ENCODE measurements at regions not wholly inside any gene's neighbourhood (a gene's known extent, or its start where the extent isn't known, plus 50 kb on each side); places are given as distances from the start of the nearest gene placed in this dataset.

- DNase-seq, result no peak
Measured at GRCh38 chr1:58919226-58919958, 135.5 kb upstream of the JUN start.

DNA sequence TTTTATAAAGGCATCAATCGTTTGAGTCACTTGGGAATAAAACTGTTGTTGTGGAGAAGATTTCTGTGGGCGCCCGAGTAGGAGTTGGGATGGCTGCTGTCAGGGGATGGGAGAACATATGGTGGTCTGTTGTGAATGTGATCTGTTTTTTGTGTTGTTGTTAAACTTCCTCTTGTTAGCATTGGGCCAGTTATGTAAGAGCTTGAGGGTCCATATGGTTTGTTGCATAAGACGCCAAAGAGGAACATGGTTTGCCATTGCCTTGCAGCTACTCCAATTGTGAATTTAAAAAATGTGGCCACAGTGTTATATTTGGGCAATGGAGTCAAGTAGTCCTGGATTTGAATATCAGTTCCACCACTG, 136.1 kb upstream of the JUN start:
- no peak for DNase-seq

DNA sequence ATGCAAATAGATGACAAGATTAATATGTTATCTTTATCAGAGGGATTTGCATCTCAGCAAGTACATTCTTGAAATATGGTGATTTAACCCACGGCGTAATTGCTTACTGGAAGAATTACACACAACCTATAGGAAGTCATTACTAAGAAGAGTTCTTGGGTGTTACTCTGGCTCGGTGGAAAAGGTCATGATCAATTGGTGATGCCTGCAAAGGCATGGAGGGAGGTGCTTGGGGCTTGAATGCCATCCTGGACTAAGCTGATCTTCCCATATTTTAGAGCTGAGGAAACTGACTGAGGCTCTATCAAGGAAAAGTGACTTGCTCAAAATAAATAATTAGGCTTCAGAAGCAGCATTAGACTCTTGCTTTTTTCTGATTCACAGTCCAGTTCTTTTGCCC, 137.5 kb upstream of the JUN start:
- DNase-seq, result no peak

- no peak for DNase-seq
Measured at GRCh38 chr1:58921751-58922150, 137.9 kb upstream of the JUN start.

DNA sequence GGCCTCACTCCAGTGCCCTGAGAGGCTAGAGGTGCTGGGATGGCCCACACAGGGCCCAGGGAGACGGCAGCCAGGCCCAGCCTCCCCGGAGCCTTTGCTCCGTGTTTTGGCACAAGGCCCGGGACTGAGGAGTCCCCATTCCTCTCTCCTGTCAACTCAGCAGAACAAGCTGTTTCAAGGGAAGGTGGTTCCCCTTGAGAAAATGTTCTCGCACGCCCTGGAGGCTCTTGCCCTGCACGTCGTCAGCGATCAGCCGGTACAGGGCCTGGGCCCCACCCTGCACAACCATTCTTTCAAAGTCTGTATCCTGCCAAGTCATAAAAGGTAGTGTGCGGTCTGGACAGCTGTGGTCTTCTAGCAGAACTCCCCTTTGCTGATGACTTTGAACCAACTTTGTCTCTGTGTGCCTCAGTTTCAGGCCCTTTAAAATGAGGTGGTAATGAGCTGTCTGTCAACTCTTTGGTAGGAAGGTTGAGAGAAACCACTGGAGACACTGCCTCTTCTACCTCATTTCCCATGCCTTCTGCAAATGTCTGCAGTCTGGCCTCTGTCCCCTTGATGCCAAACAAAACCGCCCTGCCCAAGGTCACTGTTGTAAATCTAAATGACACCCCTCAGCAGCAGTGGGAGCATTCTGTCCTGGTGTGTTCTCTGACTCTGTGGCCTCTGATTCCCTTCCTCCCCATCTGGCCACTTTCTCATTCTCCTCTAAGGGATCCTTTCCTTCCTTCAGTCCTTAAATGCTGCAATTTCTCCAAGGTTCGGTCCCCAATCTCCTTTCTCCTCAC, 138.6 kb upstream of the JUN start:
- DNase-seq, result peak; percentile 85

DNA sequence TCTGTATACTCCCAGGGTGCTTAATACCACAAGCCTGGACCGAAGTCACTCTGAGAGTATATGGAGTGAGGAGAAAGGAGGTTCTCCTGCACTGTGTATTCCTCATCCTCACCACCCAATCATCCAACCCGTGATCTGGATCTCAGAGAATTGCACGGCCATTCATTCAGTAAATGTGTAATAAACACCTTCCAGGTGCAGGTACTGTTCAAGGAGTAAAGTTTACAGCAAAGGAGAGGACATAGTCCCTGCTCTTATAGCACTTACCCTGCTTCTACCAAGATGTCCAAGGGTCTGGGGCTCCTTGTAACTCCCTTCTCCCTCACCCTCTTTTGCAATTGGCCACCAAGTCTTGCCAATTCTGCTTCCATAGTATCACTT, 139.2 kb upstream of the JUN start:
- DNase-seq, result no peak

GRCh38 chr1:58924016-58924565, 140.2 kb upstream of the JUN start:
- no peak for DNase-seq

GRCh38 chr1:58924821-58925220, 141.0 kb upstream of the JUN start:
- no peak for DNase-seq

GRCh38 chr1:58925247-58925646, 141.4 kb upstream of the JUN start:
- DNase-seq, result no peak

DNA sequence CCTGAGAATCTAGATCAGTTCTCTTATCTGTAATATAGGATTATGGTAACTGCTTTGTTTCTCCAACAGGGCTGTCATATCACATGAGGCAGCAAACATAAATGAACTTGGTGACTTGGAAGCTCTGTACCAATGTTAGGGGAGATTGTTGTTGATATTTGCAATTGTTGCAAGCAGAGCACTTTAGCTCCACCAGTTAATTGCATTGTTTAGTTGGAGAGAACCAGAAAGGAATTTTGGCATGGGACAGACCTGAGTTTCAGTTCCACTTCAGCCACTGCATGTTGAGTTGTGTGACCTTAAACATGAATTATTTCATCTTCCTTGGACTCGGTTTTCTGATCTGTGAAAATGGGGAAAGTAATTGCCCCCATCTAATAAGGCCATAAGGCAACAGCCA, 142.3 kb upstream of the JUN start:
- DNase-seq, result no peak

GRCh38 chr1:58927041-58927721, 143.3 kb upstream of the JUN start:
- DNase-seq, result no peak

DNA sequence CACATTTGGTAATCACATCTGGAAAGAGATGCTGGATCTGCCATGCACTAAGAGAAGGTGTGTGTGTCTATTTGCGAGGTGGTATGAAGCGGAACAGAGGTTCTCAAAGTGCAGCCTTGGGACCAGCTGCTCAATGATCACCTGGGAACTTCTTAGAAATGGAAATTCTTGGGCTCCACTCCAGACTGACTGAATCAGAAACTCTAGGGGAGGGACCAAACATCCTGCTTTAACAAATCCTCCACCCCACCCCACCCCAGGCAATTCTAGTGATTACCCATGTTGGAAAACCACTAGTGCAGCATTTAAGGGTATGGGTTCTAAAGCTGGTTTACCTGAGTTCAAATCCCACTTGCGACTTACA, 143.9 kb upstream of the JUN start:
- no peak for DNase-seq

- no peak for DNase-seq
Measured at GRCh38 chr1:58928514-58928913, 144.7 kb upstream of the JUN start.

DNA sequence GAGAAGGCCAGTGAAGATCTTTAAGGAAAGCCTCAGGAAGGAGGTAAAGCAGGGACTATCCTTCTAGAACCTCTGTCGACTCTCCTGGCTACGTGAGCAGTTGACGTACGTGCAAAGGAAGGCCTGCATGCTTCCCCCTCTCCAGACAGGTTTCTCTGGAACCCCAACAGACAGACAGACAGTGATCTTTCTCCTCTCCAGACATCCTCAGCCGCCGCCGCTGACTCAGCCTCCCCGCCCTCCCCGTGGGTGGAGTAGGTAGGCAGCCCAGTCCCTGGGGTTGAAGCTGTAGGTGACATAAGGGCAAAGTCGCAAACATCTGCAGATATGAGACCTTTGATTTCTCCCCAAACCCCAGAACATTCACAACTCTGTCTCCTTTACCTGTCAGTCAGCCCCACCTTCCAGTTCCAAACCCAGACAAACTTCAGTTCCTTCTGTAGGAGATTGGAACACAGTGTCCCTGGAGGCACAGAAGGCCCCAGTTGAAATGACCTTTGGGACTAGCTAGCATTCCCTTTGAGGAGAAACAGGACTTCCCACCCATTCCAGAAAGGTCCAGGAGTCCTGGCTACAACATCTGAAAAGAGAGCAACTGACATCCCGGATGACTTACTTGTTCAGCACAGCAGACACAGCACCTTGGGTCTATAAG, 146.0 kb upstream of the JUN start:
- peak; percentile 84 for DNase-seq

GRCh38 chr1:58931024-58931423, 147.2 kb upstream of the JUN start:
- DNase-seq, result no peak

GRCh38 chr1:58931756-58932155, 147.9 kb upstream of the JUN start:
- no peak for DNase-seq

DNA sequence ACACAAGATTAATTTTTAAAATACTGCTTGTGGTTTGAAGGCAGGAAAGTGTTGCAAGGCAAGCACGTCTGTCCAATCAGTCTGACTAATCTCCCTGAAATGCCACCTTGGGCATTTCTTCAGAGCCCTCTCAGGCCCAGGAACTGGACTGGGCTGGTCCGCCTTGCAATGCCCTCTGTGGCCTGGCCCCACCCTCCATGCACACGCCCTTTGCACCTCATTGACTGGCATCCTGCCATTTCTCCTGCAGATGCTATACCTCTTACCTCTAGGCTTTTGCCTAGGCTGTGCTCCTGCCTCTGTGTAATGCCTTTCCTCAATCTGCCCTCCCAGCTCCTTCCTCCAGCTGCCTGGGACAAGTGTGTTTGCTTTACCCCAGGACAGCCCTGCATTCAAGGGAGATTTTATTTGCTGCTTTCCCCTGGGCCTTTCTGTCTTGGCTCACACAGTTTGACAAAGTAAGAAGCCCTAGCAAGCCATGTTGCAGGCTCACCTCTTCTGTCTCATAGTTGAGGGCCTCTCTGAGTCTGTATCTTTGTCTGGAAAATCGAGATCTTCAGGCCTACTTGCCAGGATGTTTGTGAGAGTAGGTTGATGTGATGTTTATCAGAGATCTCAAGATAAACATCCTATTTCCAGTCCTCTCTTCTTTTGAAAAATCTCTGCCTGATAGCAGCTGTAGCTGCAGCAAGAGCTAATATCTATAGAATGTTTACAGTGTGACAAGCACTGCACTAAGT, 149.2 kb upstream of the JUN start:
- no peak for DNase-seq

DNA sequence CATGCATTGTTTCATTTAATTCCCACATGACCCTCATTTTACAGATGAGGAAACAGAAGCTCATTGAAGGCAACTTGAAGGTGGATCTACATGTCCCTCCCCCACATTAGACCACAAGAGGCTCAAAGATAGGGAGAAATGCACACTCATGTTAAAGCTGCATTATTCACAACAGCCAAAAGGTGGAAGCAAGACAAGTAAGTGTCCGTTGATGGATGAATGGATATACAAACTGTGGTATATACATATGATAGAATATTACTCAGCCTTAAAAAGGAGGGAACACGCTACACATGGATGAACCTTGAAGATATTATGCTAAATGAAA, 149.7 kb upstream of the JUN start:
- no peak for DNase-seq

DNA sequence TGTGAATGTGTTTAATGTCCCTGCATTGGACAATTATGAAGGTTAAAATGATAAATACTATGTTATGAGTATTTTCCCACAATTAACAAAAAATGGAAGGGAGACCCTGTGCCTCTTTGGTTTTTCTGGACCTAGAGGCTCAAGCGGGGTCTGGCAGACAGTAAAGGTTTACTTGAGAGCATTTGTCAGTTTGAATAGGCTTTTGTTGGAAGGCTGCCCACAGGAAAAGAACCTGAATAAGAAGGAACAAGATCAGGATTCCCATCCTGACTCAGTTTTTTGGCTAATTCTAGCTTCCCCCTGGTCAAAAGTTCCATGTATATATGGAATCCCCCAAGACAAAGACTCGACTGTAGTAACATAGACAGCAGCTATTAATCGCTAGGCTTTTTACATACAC, 150.9 kb upstream of the JUN start:
- DNase-seq, result no peak

- no peak for DNase-seq
Measured at GRCh38 chr1:58936973-58937372, 153.1 kb upstream of the JUN start.

DNA sequence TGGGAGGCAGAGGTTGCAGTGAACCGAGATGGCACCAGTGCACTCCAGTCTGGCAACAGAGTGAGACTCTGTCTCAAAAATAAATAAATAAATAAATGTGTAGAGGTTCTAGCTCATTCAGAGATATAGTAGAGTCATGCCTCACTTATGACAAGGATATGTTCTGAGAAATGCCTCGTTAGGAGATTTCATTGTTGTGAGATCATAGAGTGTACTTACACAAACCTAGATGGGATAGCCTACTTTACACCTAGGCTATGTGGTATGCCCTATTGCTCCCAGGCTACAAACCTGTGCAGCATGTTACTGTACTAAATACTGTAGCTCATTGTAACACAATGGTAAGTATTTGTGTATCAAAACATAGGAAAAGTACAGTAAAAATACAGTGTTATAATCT, 155.3 kb upstream of the JUN start:
- DNase-seq, result no peak

- DNase-seq, result no peak
Measured at GRCh38 chr1:58939666-58940370, 156.0 kb upstream of the JUN start.

Measured in islet precursor cell (in vitro differentiated cells).